Left lung (tissue), 4 donors: ENCODE measurements at regions not wholly inside any gene's neighbourhood (a gene's known extent, or its start where the extent isn't known, plus 50 kb on each side); places are given as distances from the start of the nearest gene placed in this dataset.

Source experiments
- ATAC-seq: fragments of 200-7000 bp; cut with Tn5 transposase; one replicate; pipeline ENCODE4 v1.9.1; 2020; ENCODE audit warnings: moderate library complexity
- DNase-seq, 4 donors: peaks; one replicate each; pipeline ENCODE4 v3.0.0-alpha.2; 2013 to 2020
- H3K27ac ChIP-seq, 2 donors: fragments of 200-600 bp; sonication (generic) in 1 of 2; one replicate each; pipeline versions ENCODE4 v1.5.0 to v1.8.0; 2020 to 2021
- H3K27me3 ChIP-seq, 2 donors: fragments of 200-600 bp; sonication (generic) in 1 of 2; one replicate each; pipeline versions ENCODE4 v1.5.0 to v1.8.0; 2020 to 2021
- H3K36me3 ChIP-seq, 2 donors: fragments of 200-600 bp; sonication (generic) in 1 of 2; one replicate each; pipeline versions ENCODE4 v1.5.0 to v1.8.0; 2020 to 2021
- H3K4me1 ChIP-seq, 2 donors: fragments of 200-600 bp; one replicate each; pipeline ENCODE4 v1.8.0; 2021
- H3K4me3 ChIP-seq, 2 donors: fragments of 200-600 bp; sonication (generic) in 1 of 2; one replicate each; pipeline versions ENCODE4 v1.5.0 to v1.8.0; 2020 to 2021; ENCODE audit warnings: mild to moderate bottlenecking in 1 of 2
- H3K9me3 ChIP-seq, 2 donors: fragments of 200-600 bp; sonication (generic) in 1 of 2; one replicate each; pipeline versions ENCODE4 v1.5.0 to v1.8.0; 2020 to 2021
- intact Hi-C, 2 donors: fragments of 100-400 bp; cut with DNase I; formaldehyde crosslinking; loops; one replicate each; pipeline versions ENCODE4 v1.11.2 to v1.14.2; 2022
- TF ChIP-seq, protein P1 (sequence below), 2 donors: fragments of 200-600 bp; sonication (generic) in 1 of 2; IDR thresholded peaks; one replicate each; pipeline versions ENCODE4 v1.5.0 to v1.8.0; 2021; ENCODE audit warnings: antibody characterized with exemption in 2 of 2
- donor health status: DM: no; HTN: yes; CAD: no.
- donor health status: DM: no; HTN: no; CAD: no.

DNA sequence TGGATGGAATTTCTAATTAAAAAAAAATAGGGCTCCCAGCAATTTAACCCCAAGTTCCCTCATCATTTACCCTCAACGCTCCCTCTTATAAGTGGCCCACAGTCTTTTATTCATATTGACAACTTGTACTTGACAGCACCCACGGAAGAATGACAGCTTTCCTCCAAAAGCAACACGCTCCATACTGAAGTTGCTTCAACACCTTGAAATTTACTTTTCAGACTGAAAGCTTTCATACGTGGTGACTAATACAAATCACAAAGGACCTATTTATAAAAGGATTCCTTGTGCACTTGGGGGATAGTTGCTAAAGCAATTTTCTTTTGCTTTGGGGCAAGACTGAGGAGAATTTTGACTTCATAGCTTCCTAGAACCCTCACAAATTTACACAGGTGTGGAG lies 1629.4 kb upstream of the SEL1L start:
- ATAC-seq: no peak
- H3K4me3 ChIP-seq: no peak overlapping the region

DNA sequence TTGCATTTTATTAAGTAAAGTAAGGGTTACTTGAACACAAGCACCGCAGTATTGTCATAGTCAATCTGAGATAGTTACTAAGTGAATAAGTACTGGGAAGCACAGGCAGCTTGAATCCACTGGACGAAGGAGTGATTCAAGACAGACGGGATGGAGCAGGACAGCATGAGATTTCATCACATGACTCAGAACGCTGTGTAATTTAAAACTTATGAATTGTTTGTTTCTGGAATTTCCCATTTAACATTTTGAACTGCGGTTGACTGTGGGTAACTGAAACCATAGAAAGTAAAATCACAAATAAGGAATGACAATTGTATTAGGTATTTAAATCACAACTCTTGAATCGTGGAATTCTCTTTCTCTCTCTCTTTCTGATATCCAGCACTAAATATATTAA lies 1630.4 kb upstream of the SEL1L start:
- TF ChIP-seq, protein P1, sequence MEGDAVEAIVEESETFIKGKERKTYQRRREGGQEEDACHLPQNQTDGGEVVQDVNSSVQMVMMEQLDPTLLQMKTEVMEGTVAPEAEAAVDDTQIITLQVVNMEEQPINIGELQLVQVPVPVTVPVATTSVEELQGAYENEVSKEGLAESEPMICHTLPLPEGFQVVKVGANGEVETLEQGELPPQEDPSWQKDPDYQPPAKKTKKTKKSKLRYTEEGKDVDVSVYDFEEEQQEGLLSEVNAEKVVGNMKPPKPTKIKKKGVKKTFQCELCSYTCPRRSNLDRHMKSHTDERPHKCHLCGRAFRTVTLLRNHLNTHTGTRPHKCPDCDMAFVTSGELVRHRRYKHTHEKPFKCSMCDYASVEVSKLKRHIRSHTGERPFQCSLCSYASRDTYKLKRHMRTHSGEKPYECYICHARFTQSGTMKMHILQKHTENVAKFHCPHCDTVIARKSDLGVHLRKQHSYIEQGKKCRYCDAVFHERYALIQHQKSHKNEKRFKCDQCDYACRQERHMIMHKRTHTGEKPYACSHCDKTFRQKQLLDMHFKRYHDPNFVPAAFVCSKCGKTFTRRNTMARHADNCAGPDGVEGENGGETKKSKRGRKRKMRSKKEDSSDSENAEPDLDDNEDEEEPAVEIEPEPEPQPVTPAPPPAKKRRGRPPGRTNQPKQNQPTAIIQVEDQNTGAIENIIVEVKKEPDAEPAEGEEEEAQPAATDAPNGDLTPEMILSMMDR (IDR thresholded peaks at IDR 0.05): no peak
- Histone ChIP-seq H3K27ac (no peak overlapping the region), H3K9me3 (no peaks in the 10 kb centered on the region), H3K27me3 (no peaks in the 10 kb centered on the region), H3K36me3 (no peaks in the 10 kb centered on the region), H3K4me3 (no peak overlapping the region), H3K4me1 (no peaks in the 10 kb centered on the region)
- ATAC-seq: peak; percentile 24
- intact Hi-C loops: no loop called here
- DNase-seq: no peak

More for the DNA sequence above, 1629.4 kb upstream of the SEL1L start:
- Histone ChIP-seq H3K27ac (no peak overlapping the region), H3K9me3 (no peaks in the 10 kb centered on the region), H3K36me3 (no peaks in the 10 kb centered on the region), H3K27me3 (no peaks in the 10 kb centered on the region), H3K4me1 (no peaks in the 10 kb centered on the region)
- TF ChIP-seq, protein P1 (IDR thresholded peaks at IDR 0.05): no peak
- intact Hi-C loops: no loop called here
- no peak for DNase-seq

DNA sequence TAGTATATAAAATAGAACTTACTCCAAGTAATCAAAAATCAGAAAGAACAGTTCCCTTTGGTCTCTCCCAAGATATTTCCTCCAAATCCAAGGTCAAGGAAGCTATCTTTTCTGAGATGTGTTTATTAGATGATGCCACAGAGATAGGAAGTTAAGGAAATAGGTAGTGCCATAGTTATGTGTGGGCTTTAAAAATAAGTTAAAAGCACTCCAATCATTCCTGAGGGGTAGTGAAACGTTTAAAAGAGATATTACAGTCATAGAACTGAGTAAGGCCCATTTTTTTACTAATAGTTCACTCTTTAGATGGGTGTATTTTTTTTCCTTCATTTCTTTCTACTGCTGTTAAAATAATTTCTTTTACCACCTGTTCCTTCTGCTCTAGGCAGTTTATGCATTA lies 1630.9 kb upstream of the SEL1L start:
- Histone ChIP-seq H3K27ac (no peak overlapping the region), H3K4me1 (no peaks in the 10 kb centered on the region), H3K4me3 (no peak overlapping the region), H3K9me3 (no peaks in the 10 kb centered on the region), H3K27me3 (no peaks in the 10 kb centered on the region), H3K36me3 (no peaks in the 10 kb centered on the region)
- intact Hi-C loops: no loop called here
- TF ChIP-seq, protein P1 (IDR thresholded peaks at IDR 0.05): no peak
- DNase-seq: no peak
- no peak for ATAC-seq

DNA sequence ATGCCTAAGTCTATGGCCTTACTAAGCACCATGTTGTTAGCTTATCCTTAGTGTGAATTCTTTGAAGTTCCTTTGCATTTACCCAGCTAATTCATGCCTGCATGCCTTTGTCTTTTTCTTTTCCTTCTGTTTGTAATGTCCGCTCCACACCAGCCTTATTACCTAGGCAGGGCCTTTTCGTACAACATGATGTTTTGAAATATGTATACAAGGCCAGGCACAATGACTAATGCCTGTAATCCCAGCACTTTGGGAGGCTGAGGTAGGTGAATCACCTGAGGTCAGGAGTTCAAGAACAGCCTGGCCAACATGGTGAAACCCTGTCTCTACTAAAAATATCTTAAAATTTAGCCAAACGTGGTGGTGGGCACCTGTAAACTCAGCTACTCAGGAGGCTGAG lies 1636.5 kb upstream of the SEL1L start:
- intact Hi-C loops: no loop called here
- H3K27me3 ChIP-seq: no peaks in the 10 kb centered on the region
- H3K36me3 ChIP-seq: no peaks in the 10 kb centered on the region
- DNase-seq (no peak), ATAC-seq (no peak)
- no peak overlapping the region for H3K27ac ChIP-seq
- H3K9me3 ChIP-seq: no peaks in the 10 kb centered on the region
- H3K4me3 ChIP-seq: no peak overlapping the region
- H3K4me1 ChIP-seq: no peaks in the 10 kb centered on the region
- TF ChIP-seq, protein P1 (IDR thresholded peaks at IDR 0.05): no peak

DNA sequence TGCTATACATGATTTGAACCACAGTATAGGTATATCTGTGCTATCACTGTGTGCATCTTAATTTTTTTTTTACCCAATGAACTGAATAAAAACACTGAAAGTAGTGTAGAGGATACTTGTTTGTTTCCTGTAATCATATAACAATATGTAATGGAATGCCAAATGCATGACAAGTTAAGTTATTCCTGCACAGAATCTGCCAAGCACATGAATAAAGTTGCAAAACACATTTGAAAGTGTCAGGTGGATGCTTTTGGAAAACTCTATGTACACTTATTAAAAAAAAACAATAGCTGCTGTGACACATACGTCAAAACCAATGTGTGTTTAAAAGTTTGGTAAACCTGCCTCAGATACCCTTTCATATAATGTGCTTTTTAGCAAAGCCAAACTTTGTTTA lies 1638.1 kb upstream of the SEL1L start:
- ATAC-seq (no peak), DNase-seq (no peak)
- Histone ChIP-seq H3K27ac (no peak overlapping the region), H3K4me3 (no peak overlapping the region), H3K9me3 (no peaks in the 10 kb centered on the region), H3K4me1 (no peaks in the 10 kb centered on the region), H3K36me3 (no peaks in the 10 kb centered on the region), H3K27me3 (no peaks in the 10 kb centered on the region)
- intact Hi-C loops: no loop called here
- TF ChIP-seq, protein P1 (IDR thresholded peaks at IDR 0.05): no peak
